Loucy (cell line): ENCODE measurements at regions not wholly inside any gene's neighbourhood (a gene's known extent, or its start where the extent isn't known, plus 50 kb on each side); places are given as distances from the start of the nearest gene placed in this dataset.

Experiments used
- EZH2phosphoT487 ChIP-seq: fragments of 200-600 bp; IDR thresholded peaks from 2 replicates; pipeline ENCODE4 v1.6.1; 2018; ENCODE audit warnings: antibody characterized with exemption, mild to moderate bottlenecking, moderate library complexity, borderline replicate concordance
- TF ChIP-seq, protein P1 (sequence below): fragments of 200-600 bp; sonication (generic); conservative IDR thresholded peaks from 2 replicates; pipeline ENCODE4 v1.5.1; 2014; ENCODE audit warnings: mild to moderate bottlenecking, antibody characterized with exemption, low read length

DNA sequence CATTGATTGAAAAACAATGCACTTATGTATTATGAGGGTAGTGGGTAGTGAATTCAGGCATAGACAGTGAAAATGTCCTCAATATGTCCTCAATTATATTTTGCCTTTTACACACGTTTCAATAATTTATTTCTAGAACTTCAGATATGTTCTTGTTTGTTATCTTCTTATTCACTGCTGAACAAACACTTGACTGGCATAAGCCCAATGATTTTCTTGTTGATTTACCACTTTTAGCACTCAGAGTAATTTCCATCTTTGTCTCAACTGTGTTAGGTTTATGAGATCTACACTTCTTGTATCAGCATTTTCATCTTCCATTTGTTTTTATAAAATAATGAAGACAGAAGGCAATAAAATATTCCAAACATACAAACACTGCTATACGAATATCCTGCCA lies 61.8 kb upstream of the DCC start:
- TF ChIP-seq, protein P1, sequence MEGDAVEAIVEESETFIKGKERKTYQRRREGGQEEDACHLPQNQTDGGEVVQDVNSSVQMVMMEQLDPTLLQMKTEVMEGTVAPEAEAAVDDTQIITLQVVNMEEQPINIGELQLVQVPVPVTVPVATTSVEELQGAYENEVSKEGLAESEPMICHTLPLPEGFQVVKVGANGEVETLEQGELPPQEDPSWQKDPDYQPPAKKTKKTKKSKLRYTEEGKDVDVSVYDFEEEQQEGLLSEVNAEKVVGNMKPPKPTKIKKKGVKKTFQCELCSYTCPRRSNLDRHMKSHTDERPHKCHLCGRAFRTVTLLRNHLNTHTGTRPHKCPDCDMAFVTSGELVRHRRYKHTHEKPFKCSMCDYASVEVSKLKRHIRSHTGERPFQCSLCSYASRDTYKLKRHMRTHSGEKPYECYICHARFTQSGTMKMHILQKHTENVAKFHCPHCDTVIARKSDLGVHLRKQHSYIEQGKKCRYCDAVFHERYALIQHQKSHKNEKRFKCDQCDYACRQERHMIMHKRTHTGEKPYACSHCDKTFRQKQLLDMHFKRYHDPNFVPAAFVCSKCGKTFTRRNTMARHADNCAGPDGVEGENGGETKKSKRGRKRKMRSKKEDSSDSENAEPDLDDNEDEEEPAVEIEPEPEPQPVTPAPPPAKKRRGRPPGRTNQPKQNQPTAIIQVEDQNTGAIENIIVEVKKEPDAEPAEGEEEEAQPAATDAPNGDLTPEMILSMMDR, result no peak
- TF ChIP-seq EZH2phosphoT487, result no peak
